WTC11 (cell line): ENCODE measurements at regions not wholly inside any gene's neighbourhood (a gene's known extent, or its start where the extent isn't known, plus 50 kb on each side); places are given as distances from the start of the nearest gene placed in this dataset.

ENCODE experiments used
- ATAC-seq: fragments of 200-7000 bp; cut with Tn5 transposase; 2 replicates; pipeline ENCODE4 v1.10.0; 2021; ENCODE audit warnings: mild to moderate bottlenecking, moderate library complexity
- CTCF ChIA-PET: fragments of 300-600 bp; sonication (Branson Sonifier 250); formaldehyde crosslinking; loops from one replicate; lab custom pipeline; 2021; ENCODE audit warnings: antibody characterized with exemption; lab: Charles Lee
- POLR2A ChIA-PET: fragments of 350-600 bp; sonication (Branson Sonifier 250); formaldehyde crosslinking; loops from one replicate; lab custom pipeline; 2021; ENCODE audit warnings: antibody characterized with exemption; lab: Charles Lee
- DNase-seq: peaks from one replicate; pipeline ENCODE4 v3.0.0; 2021; ENCODE audit warnings: low spot score
- H3K27ac Mint-ChIP-seq: 2 replicates; pipeline ENCODE4 v1.8.0; 2021; ENCODE audit warnings: mixed read lengths
- H3K27me3 Mint-ChIP-seq: 2 replicates; pipeline ENCODE4 v1.8.0; 2021; ENCODE audit warnings: low read depth, mild to moderate bottlenecking, moderate library complexity, mixed read lengths
- H3K36me3 Mint-ChIP-seq: 2 replicates; pipeline ENCODE4 v1.8.0; 2021; ENCODE audit warnings: mixed read lengths
- H3K4me1 Mint-ChIP-seq: 2 replicates; pipeline ENCODE4 v1.8.0; 2022; ENCODE audit warnings: mixed read lengths
- H3K4me3 Mint-ChIP-seq: 2 replicates; pipeline ENCODE4 v1.8.0; 2021; ENCODE audit warnings: mild to moderate bottlenecking, moderate library complexity, mixed read lengths
- H3K9me3 Mint-ChIP-seq: 2 replicates; pipeline ENCODE4 v1.8.0; 2021; ENCODE audit warnings: mixed read lengths
- ATF6 ChIP-seq: sonication (generic); formaldehyde crosslinking; IDR thresholded peaks from 2 replicates; pipeline ENCODE4 v1.8.1; 2023; ENCODE audit warnings: mild to moderate bottlenecking, missing genetic modification reagents
- CDX4 ChIP-seq: fragments of 250-450 bp; sonication (Bioruptor Pico); IDR thresholded peaks from 2 replicates; pipeline ENCODE4 v1.9.0; 2021; ENCODE audit warnings: moderate library complexity, mild to moderate bottlenecking, inconsistent platforms, borderline replicate concordance
- E2F1 ChIP-seq: sonication (generic); formaldehyde crosslinking; IDR thresholded peaks from 2 replicates; pipeline ENCODE4 v1.8.0; 2022; ENCODE audit warnings: mild to moderate bottlenecking, missing genetic modification reagents
- GABPB1 ChIP-seq: sonication (generic); formaldehyde crosslinking; IDR thresholded peaks from 2 replicates; pipeline ENCODE4 v1.8.1; 2023; ENCODE audit warnings: mild to moderate bottlenecking, missing genetic modification reagents
- GTF2I ChIP-seq: fragments of 250-450 bp; sonication (Bioruptor Pico); conservative IDR thresholded peaks from 2 replicates; pipeline ENCODE4 v1.4.0; 2021; ENCODE audit warnings: mild to moderate bottlenecking
- JAZF1 ChIP-seq: fragments of 250-450 bp; sonication (Bioruptor Pico); IDR thresholded peaks from 2 replicates; pipeline ENCODE4 v1.9.0; 2021; ENCODE audit warnings: moderate library complexity, mild to moderate bottlenecking, inconsistent platforms
- MAX ChIP-seq: sonication (generic); formaldehyde crosslinking; IDR thresholded peaks from 2 replicates; pipeline ENCODE4 v1.8.0; 2022; ENCODE audit warnings: mild to moderate bottlenecking, missing genetic modification reagents
- MXD4 ChIP-seq: fragments of 250-450 bp; sonication (Bioruptor Pico); IDR thresholded peaks from 2 replicates; pipeline ENCODE4 v1.8.0; 2021; ENCODE audit warnings: mild to moderate bottlenecking, moderate library complexity, borderline replicate concordance
- MYBL2 ChIP-seq: sonication (generic); formaldehyde crosslinking; IDR thresholded peaks from 2 replicates; pipeline ENCODE4 v1.8.1; 2023; ENCODE audit warnings: mild to moderate bottlenecking, moderate library complexity, missing genetic modification reagents
- NFATC4 ChIP-seq: fragments of 250-450 bp; sonication (Bioruptor Pico); IDR thresholded peaks from 2 replicates; pipeline ENCODE4 v1.9.0; 2021; ENCODE audit warnings: mild to moderate bottlenecking
- NFYB ChIP-seq: sonication (generic); formaldehyde crosslinking; conservative IDR thresholded peaks from 2 replicates; pipeline ENCODE4 v1.8.0; 2022; ENCODE audit warnings: low read depth, missing genetic modification reagents
- PRRX2 ChIP-seq: fragments of 250-450 bp; sonication (Bioruptor Pico); IDR thresholded peaks from 2 replicates; pipeline ENCODE4 v1.8.0; 2021; ENCODE audit warnings: mild to moderate bottlenecking
- SMAD3 ChIP-seq: sonication (generic); formaldehyde crosslinking; IDR thresholded peaks from 2 replicates; pipeline ENCODE4 v1.8.0; 2022; ENCODE audit warnings: missing genetic modification reagents, mild to moderate bottlenecking, borderline replicate concordance
- TEAD4 ChIP-seq: sonication (generic); formaldehyde crosslinking; IDR thresholded peaks from 2 replicates; pipeline ENCODE4 v1.8.0; 2022; ENCODE audit warnings: mild to moderate bottlenecking, missing genetic modification reagents
- TP53 ChIP-seq: sonication (generic); formaldehyde crosslinking; IDR thresholded peaks from 2 replicates; pipeline ENCODE4 v1.8.1; 2023; ENCODE audit warnings: mild to moderate bottlenecking, missing genetic modification reagents
- USF2 ChIP-seq: sonication (generic); formaldehyde crosslinking; IDR thresholded peaks from 2 replicates; pipeline ENCODE4 v1.8.1; 2023; ENCODE audit warnings: mild to moderate bottlenecking, missing genetic modification reagents, moderate library complexity
- ZBTB21 ChIP-seq: sonication (generic); formaldehyde crosslinking; IDR thresholded peaks from 2 replicates; pipeline ENCODE4 v1.8.1; 2023; ENCODE audit warnings: mild to moderate bottlenecking, missing genetic modification reagents, borderline replicate concordance
- ZNF219 ChIP-seq: sonication (generic); formaldehyde crosslinking; IDR thresholded peaks from 2 replicates; pipeline ENCODE4 v1.8.0; 2023; ENCODE audit warnings: missing genetic modification reagents, mild to moderate bottlenecking, borderline replicate concordance
- ZNF263 ChIP-seq: sonication (generic); formaldehyde crosslinking; IDR thresholded peaks from 2 replicates; pipeline ENCODE4 v1.8.1; 2022; ENCODE audit warnings: low read depth, mild to moderate bottlenecking, moderate library complexity, missing genetic modification reagents
- ZNF317 ChIP-seq: sonication (generic); formaldehyde crosslinking; IDR thresholded peaks from 2 replicates; pipeline ENCODE4 v1.8.1; 2023; ENCODE audit warnings: low read depth, mild to moderate bottlenecking, moderate library complexity, missing genetic modification reagents, borderline replicate concordance
- ZNF416 ChIP-seq: fragments of 250-450 bp; sonication (Bioruptor Pico); IDR thresholded peaks from 2 replicates; pipeline ENCODE4 v1.9.0; 2021; ENCODE audit warnings: mild to moderate bottlenecking, inconsistent platforms
- ZNF425 ChIP-seq: fragments of 250-450 bp; sonication (Bioruptor Pico); conservative IDR thresholded peaks from 2 replicates; pipeline ENCODE4 v1.9.0; 2021; ENCODE audit warnings: mild to moderate bottlenecking
- ZNF532 ChIP-seq: fragments of 250-450 bp; sonication (Bioruptor Pico); IDR thresholded peaks from 2 replicates; pipeline ENCODE4 v1.9.0; 2021; ENCODE audit warnings: mild to moderate bottlenecking, borderline replicate concordance

GRCh38 chr5:21672360-21672759 lies 1180.8 kb downstream of the CDH12 start:
- no peak for ATAC-seq
- Mint-ChIP-seq H3K9me3 (no peaks in the 10 kb centered on the region), H3K27ac (no peak overlapping the region), H3K36me3 (no peaks in the 10 kb centered on the region), H3K4me1 (no peaks in the 10 kb centered on the region), H3K27me3 (no peaks in the 10 kb centered on the region; the same call in 1 of the 2 replicates), H3K4me3 (no peak overlapping the region)
- ChIA-PET CTCF (interaction anchor here (1.0 kb wide), 1 partner anchor 9 kb away, joined by 4 read pairs; no protein-coding TSS in a partner anchor), POLR2A (interaction anchor here (0.5 kb wide), 1 partner anchor 91 kb away, joined by 4 read pairs; no protein-coding TSS in a partner anchor)
- no peak for DNase-seq
- TF ChIP-seq E2F1 (CRISPR knock-in tag) (no peak), SMAD3 (CRISPR knock-in tag) (no peak), MYBL2 (no peak), ZNF416 (CRISPR knock-in tag) (no peak), GTF2I (CRISPR knock-in tag) (no peak), ZNF317 (CRISPR knock-in tag) (no peak), PRRX2 (CRISPR knock-in tag) (no peak), GABPB1 (no peak), ZNF219 (CRISPR knock-in tag) (no peak), USF2 (no peak), CDX4 (CRISPR knock-in tag) (no peak), MXD4 (no peak), MAX (CRISPR knock-in tag) (no peak), JAZF1 (CRISPR knock-in tag) (no peak), TEAD4 (CRISPR knock-in tag) (no peak), NFATC4 (CRISPR knock-in tag) (no peak), ZNF263 (CRISPR knock-in tag) (no peak), ZNF425 (CRISPR knock-in tag) (no peak), NFYB (CRISPR knock-in tag) (no peak)

GRCh38 chr5:21665524-21665923 lies 1187.6 kb downstream of the CDH12 start:
- Mint-ChIP-seq H3K27me3 (no peaks in the 10 kb centered on the region), H3K9me3 (peaks cover 44% of the 10 kb centered on the region), H3K4me1 (peaks cover 6% of the 10 kb centered on the region), H3K36me3 (peaks cover 23% of the 10 kb centered on the region), H3K27ac (peak overlapping the region; percentile 48; the same call in 1 of the 2 replicates), H3K4me3 (no peak overlapping the region)
- ChIA-PET CTCF (no interaction called here), POLR2A (no interaction called here)
- no peak for DNase-seq
- ATAC-seq = no peak
- TF ChIP-seq TP53 (CRISPR knock-in tag) (no peak), ZNF425 (CRISPR knock-in tag) (no peak), ZBTB21 (CRISPR knock-in tag) (no peak), ATF6 (CRISPR knock-in tag) (no peak), ZNF532 (no peak)
